C4-2B (cell line): ENCODE measurements at regions not wholly inside any gene's neighbourhood (a gene's known extent, or its start where the extent isn't known, plus 50 kb on each side); places are given as distances from the start of the nearest gene placed in this dataset.

Experiments
- CTCF ChIP-seq: fragments of 450-650 bp; conservative IDR thresholded peaks from 2 replicates; pipeline ENCODE4 v1.5.1; 2017; ENCODE audit warnings: mild to moderate bottlenecking
- ZFX ChIP-seq: fragments of 450-650 bp; IDR thresholded peaks from 2 replicates; pipeline ENCODE4 v1.6.1; 2017

GRCh38 chr12:63223128-63223527, 72.1 kb upstream of the AVPR1A start:
- TF ChIP-seq CTCF (no peak), ZFX (no peak)
